Nucleus accumbens (tissue), 56 donors: ENCODE measurements at regions not wholly inside any gene's neighbourhood (a gene's known extent, or its start where the extent isn't known, plus 50 kb on each side); places are given as distances from the start of the nearest gene placed in this dataset.
"Not testable (repeated sequence)": the region's sequence is repeated elsewhere in the genome, so short reads cannot be mapped to it uniquely, and the experiment has no call there.

Experiments used
- DNase-seq, 56 donors: peaks; one replicate each; lab custom pipeline; 2025; lab: John Stamatoyannopoulos, UW

DNA sequence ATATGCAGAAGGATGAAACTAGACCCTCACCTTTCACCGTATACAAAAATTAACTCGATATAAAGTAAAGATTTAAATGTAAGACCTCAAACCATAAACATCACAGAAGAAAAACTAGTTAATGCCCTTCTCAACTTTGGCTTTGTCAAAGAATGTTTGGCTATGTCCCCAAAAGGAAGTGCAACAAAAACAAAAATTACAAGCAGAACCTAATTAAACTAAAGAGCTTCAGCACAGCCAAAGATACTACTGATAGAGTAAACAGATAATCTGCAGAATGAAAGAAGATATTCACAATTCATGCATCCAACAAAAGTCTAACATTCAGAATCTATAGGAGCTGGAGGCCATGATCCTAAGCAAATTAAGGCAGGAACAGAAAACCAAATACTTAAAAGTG, 824.6 kb upstream of the NEGR1 start:
- no peak for DNase-seq

GRCh38 chr1:73105755-73106154, 823.4 kb upstream of the NEGR1 start:
- no peak for DNase-seq

DNA sequence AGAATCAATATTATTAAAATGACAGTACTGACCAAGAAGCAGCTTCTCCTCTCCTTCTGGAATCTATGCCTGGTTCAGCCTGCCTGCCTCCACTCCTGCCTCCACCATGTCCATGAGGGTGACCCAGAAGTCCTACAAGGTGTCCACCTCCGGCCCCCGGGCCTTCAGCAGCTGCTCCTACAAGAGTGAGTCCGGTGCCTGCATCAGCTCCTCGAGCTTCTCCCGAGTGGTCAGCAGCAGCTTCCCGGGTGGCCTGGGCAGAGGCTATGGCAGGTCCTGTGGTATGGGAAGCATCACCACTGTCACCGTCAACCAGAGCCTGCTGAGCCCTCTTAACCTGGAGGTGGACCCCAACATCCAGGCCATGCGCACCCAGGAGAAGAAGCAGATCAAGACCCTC, 822.4 kb upstream of the NEGR1 start:
- no peak for DNase-seq

- no peak for DNase-seq
Observed at GRCh38 chr1:73100216-73100615, 817.9 kb upstream of the NEGR1 start.

GRCh38 chr1:73097917-73098316, 815.6 kb upstream of the NEGR1 start:
- DNase-seq, result no peak

DNA sequence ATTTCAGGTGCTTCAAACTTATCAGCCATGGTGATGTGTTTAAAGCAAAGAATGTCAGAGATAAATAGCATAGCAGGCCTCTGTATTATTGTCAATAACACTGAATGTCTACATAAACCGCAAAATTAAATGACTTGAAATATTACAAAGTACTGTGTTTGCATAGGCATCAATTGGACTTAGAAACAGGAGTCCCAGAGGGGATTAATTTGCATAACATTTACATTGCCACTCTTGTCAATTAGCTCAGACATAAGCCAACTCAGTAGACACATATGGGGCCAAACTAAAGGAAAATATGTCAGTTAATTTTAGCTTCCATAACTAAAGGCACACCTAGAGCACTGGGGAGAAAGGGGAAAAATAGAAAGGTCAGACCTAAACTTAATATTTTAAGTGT, 814.5 kb upstream of the NEGR1 start:
- no peak for DNase-seq

GRCh38 chr1:73092383-73092782, 810.0 kb upstream of the NEGR1 start:
- no peak for DNase-seq

GRCh38 chr1:73066866-73067265, 784.5 kb upstream of the NEGR1 start:
- DNase-seq, result no peak

DNA sequence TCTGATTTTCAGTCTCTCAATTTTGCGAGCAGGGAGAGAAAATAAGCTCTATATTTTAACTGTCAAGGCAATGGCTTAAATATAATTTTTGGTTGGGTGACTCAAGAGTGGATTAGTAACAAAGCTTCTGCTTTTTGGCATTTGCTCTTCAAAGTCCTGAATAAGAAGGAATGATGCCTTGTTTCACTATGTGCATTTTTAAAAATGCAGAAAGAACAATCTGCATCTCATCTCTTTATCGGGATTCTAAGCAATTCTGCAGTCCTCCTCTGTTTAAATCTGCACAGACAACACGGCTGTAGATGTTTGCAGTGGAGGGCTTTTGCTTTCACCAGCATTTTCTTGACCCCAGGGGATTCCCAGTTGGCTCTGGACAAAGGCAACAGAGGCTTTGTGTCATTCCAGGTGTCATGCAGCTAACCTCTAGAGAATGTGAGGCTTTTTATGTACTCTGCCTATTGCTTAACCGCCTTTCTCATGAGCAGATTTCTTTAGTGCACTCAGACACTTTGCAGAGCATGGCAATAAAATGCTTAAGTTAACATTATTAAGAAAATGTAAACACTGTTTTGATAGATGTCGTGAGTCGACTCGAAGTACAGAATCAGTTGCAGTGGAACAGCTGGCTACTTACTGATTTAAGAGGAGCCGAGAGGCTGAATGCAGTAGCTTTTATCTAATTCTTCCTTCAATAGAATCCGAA, 783.2 kb upstream of the NEGR1 start:
- no peak for DNase-seq

GRCh38 chr1:73056826-73057225, 774.5 kb upstream of the NEGR1 start:
- DNase-seq, result no peak

DNA sequence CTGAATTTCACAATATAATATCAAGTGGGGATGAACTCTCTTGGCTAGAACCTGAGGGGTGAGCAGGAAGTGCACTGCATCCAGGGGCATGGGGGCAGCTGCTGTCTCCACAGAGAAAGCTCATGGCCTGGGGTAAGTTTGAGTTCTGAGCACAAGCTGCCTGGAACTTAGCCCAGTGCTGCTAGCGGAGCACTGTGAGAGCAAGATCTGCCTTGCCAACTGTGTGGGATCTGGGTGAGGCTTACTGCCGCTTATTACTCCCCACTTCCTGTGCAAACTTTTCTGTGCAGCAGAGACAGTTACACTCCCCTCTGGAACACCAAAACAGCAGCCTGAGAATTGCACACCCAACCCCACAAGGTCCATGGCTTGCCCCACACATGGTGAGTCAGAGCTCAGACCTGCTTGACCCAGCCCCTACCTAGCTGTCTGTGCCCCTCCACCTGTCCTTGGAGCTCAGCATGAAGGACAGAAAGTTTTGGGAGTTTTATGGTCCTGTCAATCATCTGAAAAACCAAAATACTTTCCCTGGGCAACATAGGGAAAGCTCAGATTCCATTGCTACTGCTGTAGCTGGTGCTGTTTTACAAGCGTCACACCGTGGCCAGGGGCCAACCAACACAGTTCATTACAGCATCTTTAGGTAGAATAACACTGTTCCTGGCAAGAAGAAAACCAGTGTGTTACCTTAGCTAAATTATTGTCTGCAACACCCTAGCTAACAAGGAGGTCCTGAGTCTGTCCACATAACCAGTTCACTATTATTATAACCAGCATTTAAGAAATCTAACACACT, 762.1 kb upstream of the NEGR1 start:
- DNase-seq, result no peak

- DNase-seq, result no peak
Observed at GRCh38 chr1:73042403-73042802, 760.1 kb upstream of the NEGR1 start.

DNA sequence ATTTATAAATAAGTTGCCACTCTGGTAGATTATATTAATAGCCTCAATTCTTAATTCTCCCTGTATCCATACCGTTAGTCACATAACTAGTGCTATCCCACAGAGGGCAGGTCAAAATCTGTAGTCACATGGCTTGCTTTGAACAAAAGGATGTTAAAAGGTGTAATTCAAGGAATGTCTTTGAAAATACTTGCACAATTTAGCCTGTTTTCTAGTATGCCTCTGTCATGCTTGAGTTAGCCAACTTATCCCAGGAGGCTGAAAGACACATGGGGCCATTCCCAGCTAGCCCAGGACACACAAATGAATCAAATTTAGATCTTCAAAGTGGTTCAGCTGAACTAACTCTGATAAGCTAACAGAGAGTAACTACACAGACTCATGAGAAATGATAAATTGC, 758.5 kb upstream of the NEGR1 start:
- no peak for DNase-seq

GRCh38 chr1:73034271-73034670, 751.9 kb upstream of the NEGR1 start:
- no peak for DNase-seq

- no peak for DNase-seq
Observed at GRCh38 chr1:73033640-73034039, 751.3 kb upstream of the NEGR1 start.

DNA sequence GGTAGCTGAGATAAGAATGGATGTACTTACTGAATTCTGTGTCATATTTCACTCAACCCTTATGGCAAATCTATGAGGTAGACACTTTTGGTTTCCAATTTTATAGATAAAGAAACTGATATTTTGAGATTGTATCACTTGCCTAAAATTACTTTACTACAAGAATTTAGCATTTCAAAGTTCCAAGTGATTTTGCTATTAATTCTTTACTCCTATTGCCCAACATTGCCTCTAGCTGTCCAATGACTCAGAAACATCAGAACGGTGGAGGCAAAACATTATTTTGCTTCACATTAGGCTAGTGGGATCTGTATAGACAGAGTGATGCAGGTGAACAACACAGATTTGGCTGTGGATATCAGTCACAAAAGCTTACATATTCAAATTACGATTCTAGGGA, 747.2 kb upstream of the NEGR1 start:
- DNase-seq, result no peak

- DNase-seq, result no peak
Observed at GRCh38 chr1:73026114-73026513, 743.8 kb upstream of the NEGR1 start.

GRCh38 chr1:73009938-73010337, 727.6 kb upstream of the NEGR1 start:
- DNase-seq, result no peak

GRCh38 chr1:73009311-73009710, 727.0 kb upstream of the NEGR1 start:
- no peak for DNase-seq

GRCh38 chr1:72997624-72998023, 715.3 kb upstream of the NEGR1 start:
- no peak for DNase-seq

- no peak for DNase-seq
Observed at GRCh38 chr1:72997041-72997440, 714.7 kb upstream of the NEGR1 start.

GRCh38 chr1:72987871-72988270, 705.5 kb upstream of the NEGR1 start:
- not testable (repeated sequence) for DNase-seq
